IPS DF 4.7 (cell line): ENCODE measurements at regions not wholly inside any gene's neighbourhood (a gene's known extent, or its start where the extent isn't known, plus 50 kb on each side); places are given as distances from the start of the nearest gene placed in this dataset.
"Not testable (repeated sequence)": the region's sequence is repeated elsewhere in the genome, so short reads cannot be mapped to it uniquely, and the experiment has no call there.

Experiments used
- DNase-seq: peaks from one replicate; pipeline ENCODE4 v3.0.0-alpha.2; 2013; ENCODE audit warnings: low spot score; ENCODE audit errors: extremely low read depth

DNA sequence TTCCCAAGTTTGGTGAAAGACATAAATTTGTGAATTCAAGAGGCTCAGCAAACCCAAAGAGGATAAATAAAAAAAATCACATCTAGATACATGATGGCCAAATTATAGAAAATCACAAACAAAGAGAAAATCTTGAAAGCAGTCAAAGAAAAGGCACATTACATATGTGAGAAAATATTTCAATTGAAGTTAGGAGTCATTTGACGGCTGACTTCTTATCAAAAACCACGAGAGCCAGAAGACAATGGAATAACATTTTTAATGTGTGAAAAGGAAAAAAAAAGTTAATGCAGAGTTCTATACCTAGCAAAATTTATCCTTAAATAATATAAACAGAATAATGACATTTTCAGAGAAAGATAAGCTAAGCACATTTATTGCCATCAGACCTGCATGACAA lies 307.0 kb downstream of the C12orf75 start:
- DNase-seq = no peak

DNA sequence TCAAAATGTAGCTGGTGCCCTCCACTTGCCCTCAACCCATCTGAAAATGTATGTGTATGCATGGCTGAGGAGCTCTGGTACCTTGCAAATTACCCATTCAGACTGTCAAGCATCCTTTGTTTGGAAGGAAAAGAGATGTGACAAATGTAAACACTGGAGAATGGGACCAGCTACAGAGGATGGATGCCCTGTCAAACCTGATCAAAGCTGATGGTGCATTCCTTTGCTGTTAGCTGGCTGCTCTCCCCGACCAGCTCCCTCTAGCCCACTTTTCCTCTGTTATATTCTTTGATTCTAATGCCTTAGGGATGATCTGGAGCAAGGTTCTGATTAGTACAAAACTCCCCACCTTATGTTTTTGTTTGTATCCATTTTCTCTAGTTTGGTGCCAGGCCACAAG lies 310.3 kb downstream of the C12orf75 start:
- DNase-seq = no peak

DNA sequence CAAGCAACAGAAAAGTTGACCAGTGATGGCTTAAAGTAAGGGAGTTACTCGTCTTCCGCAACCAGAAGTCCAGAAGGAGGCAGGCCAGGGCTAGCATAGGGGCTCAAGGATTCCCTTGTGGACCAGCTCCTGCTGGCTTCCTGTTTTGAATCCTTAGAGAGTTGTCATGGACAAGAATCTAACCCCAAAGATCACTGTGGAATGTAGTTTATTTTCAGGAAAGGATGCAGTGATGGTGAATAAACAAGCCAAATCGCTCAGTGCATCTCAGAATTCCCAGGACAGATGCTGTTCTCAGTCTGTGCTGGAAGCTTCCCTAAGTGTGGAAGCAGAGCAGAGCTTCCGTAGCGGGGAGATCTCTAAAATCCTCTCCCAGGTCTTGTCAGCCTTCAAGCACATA lies 311.3 kb downstream of the C12orf75 start:
- no peak for DNase-seq

DNA sequence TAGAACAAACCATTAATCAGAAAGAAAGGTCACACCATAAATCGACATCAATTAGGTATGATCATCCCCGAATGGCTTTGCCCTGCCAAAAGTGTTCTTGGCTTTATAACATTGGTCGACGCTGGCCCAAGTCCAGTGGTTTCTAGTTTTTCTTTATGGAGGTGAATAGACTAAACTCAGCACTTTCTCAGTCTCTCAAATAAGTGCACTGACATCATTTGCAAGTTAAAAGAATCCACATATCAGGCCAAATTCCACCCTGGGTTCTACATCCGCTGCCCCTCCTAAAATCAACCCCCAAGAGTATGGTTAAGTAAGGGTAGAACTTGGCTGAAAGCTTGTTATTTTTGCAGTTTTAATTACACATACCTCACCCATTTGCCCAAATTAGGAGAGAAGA lies 314.3 kb downstream of the C12orf75 start:
- DNase-seq = no peak

DNA sequence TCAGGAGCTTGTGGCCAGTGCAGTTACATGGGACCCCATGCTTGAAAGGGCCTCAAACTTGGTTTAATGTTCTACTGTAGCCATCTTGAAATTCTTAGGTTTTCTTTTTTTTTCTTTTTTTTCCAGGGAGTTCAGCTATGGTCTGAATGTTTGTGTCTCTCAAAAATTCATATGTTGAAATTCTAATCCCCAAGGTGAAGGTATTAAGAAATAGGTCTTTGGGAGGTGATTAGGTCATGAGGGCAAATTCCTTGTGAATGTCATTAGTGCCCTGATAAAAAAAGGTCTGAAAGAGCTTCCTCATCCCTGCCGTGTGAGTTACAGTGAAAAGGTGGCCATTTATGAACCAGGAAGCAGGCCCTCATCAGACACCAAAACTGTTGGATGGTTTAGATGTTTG lies 324.1 kb downstream of the C12orf75 start:
- no peak for DNase-seq

DNA sequence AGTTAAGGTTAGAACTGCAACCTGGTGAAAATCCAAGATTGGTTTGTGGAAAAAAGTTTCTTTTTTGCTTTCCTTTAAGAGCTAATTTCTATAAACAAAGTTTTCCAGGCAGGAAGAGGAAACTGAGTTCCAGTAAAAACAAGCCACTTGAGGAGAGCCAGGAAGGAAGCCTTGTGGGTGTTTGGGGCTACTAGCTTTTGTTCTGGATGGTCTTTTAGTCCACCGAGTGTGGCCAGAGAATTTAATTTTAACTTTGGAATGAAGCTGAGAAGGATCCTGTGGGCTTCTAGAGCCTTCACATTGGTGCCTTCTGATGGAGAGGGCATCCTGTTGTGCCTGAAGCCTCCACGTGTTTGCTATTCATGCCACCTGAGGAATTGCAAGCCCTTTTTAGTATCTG lies 327.9 kb downstream of the C12orf75 start:
- no peak for DNase-seq

DNA sequence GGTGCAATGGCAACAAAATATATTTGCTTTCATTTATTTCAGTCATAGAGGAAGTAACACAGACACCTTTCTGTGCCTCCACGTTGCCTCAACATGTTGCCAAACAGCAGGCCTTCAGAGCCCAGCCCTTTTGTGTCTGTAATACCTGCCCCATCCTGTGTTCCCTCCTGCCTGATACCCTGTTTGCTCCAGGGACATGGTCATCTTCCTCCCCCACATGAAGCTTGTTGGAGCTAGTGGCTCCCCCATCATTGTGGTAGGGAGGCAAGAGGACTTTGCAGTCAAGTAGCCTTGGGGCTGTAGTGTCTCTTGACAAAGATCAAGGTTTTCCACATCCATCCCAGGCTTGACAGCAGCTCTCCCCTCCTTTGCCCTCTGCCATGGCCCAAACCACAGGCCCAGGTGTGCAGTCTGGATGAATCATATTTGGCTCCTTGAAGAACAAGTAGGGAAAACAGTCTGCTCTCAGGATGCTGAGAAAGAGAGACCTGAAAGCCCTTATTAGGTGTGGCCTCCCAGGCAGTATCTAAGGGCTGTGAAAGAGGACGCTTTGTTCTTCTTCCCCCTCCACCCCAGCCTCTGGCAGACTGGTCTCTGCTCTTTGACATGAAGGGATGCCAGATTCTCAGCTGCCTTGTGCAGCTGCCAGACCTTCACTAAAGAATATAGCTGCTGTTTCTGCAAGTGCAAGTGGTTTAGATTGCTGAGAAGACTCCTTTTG lies 329.0 kb downstream of the C12orf75 start:
- DNase-seq = no peak

DNA sequence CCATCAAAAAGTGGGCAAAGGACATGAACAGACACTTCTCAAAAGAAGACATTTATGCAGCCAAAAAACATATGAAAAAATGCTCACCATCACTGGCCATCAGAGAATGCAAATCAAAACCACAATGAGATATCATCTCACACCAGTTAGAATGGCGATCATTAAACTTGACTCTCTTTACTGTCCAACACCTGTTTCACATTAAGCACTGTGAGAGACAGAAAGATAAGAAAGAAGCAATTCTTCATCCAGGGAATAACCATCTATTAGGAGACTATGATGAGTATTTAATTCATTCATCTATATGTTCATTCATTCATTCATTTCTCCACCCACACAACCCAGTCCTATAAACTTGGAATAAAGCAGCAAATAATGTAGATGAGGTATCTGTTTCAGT lies 334.3 kb downstream of the C12orf75 start:
- not testable (repeated sequence) for DNase-seq

DNA sequence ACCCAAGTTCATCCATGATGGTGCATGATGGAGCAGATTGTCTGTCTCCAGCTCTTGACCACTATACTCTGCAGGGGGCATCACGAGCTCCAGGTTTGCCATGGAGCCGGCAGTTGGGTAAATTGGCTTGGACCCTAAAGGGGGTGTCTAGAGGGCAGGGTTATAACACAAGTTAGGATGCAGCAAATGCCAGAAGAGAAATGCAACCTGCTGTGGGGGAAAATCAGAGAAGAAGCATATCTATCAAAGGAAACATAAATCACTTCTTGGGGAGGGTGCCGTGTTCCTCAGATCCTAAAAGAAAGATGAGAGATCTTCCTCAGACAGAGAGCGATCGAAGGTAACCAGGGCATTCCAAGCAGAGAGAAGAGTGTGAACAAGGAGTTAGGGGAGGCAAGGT lies 334.9 kb downstream of the C12orf75 start:
- no peak for DNase-seq

DNA sequence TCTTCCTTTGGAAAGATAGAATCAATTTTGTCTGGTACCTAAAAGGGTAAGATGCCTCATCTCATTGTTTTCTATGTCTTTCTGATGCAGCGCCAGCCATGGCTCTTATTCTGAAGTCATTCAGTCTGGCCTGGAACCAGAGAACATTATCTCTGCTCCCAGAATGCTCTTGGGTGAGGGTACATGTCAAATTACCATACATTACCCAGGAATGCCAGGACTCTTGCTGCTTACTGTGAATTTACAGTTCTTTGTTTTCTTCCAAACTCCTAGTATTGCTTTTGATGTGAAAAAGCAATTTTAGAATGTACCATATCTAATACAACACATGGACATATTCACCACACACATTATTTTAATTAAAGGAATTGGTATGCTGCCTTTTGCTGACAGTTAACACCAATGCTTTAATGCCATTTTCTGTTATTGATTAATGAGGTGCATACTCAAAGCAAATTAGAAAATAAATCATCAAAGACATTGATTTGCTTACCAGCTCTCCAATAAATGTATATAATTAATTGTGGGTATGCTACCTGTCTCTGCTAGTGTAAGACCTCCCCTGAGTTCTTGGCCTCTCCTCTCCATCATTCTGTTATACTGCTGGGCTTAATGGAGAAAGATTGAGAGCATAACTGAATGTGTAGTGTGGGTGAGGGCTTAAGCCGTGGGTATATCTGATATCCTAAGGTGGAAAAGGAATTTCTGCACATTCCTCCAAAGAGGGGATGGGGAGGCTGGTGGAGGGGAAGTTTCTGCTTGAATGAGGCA lies 337.7 kb downstream of the C12orf75 start:
- DNase-seq = no peak

DNA sequence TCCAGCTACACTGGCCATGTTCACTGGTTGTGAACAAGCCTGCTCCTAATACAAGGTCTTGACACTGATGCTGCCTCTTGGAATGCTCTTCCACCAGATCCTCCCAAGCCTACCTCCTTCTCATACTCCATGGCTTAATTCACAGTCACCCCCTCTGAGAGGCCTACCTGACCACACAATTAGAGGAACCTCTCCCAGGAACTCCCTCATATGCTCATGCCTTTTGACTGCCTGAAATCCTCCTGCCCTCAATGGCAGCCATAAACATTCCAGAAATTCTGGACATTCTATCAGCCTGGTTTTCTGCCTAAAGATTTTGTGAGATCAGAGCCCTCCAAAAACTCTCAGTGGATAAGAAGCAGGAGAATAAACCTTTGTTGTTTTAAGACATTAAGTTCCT lies 340.2 kb downstream of the C12orf75 start:
- no peak for DNase-seq

DNA sequence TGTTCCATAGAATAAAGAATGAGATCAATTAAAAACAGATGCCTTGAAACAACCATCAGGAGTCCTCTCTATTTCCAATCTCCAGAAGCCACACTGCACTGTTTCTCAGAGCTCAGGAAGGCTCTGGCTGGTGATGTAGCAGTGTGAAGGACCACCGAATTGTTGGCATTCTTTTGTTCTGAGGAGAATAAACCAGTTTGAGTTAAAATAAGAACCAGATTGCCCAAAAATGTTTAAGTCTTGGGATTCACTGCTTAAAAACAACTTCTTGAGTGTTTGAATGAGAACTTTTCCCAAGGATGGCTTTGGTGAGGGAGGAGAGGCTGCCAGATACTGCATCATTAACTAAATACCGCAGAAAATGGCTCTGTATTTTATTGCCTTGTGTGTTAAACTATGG lies 341.2 kb downstream of the C12orf75 start:
- no peak for DNase-seq

DNA sequence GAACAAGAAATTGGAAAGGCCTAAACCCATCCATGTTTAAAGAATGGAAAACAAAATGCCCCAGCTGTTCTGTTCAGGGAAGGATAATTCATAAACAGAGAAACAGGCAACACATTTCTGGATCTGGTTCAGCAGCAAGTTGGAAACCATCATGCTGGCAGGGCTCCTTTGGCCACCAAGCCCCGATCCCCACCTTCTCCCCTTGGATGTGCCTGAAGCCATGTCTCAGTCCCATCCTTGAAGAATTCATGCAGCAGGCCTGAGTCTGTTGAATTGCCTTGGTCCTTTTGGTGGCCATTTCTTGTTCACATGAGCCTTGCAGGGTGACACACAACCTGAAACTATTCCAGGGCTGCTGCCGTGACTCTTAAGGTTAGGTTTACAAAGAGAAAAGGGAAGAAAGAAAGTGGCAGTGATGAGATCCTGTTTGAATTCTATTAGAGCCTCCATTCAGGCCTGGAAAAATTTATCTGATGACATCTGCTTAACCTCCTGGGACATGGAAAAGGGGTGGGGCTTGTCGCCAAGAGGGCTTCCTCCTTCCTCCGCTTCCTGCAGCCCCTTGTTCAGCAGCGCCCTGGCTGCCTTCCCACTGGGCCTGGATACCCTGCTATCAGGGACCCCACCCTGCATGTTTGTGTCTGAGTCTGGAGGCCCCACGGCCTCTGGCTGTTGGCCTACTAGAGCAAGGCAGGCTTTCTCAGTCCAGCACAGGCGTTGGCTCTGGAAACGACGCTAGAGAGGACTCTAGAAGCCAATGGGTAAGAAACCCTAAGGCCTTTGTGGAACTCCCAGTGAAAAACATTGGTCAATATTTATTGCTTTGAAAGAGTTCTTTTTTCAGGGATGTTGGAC lies 341.9 kb downstream of the C12orf75 start:
- DNase-seq = no peak

DNA sequence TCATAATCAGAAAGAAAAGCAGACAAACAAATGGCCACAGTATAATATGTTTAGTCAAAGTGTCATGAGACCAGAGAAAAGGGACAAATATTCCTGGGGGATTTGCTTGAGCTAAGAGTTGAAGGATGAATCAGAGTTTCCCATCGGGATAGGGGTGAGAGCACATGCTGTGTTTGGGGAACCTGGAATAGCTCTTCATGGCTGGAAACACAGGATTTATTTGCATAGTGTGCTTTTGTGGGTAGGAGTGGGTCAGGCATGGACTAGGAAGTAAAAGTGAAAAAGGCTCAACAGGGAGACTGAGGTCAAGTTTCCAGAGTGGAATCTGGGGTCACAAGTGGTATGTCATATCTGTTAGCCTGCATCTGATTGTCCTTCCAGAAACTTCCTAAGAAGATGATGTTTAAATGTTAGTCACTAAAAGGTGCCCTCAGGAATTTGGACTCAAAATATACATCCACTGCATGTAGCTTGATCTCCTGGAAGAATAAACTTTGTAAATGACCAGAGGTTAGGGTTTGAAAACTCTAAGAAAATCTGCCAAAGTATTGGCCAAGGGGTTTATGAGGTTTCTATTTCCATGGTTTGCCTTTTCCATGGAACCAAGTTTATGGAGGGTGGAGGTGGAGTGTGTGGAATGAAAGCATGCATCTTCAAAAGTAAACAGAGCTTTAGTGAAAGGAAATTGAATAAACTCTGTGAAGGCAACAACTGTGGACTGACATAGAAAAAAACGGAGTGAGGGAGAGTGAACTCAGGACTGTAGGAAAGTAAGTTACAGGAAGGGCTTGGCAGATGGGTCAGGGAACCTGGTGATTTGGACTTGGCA lies 344.6 kb downstream of the C12orf75 start:
- DNase-seq = no peak

DNA sequence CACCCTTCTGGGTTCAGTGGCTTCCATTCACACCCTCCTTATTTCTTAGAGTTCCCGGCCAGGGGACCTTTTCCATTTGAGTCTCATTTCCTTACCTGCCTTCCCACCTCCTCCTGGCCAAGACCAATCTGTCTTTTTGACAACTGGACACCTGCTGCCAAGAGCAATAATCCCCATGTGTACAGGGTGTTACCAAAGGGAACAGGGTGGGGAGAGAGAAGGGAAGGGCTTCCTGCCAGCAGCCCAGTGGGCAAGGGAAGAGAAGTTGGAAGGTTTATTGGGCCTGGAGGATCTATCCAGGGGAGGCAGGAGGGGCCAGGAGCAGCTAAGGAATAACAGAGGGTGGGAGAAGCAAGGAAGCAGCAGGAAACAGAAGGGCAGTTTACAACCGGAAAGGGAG lies 346.2 kb downstream of the C12orf75 start:
- DNase-seq = no peak

DNA sequence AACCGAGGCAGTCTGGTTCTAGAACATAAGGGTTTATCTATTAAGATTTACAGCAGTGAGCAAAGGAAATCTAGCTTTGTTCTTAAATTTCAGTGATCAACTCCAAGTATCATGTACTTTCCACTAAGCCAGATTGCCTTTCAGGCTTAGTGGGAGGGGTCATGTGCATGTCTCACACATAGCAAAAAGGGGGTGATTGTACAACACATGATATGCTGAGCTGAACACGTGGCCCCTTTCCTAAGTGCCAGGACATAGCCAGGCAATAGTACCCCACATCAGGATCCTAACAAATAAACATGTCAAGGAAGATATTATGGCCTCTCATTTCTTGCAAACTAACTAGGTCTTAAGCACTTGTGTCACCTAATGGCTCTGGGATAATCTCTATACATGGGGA lies 347.2 kb downstream of the C12orf75 start:
- DNase-seq = no peak

DNA sequence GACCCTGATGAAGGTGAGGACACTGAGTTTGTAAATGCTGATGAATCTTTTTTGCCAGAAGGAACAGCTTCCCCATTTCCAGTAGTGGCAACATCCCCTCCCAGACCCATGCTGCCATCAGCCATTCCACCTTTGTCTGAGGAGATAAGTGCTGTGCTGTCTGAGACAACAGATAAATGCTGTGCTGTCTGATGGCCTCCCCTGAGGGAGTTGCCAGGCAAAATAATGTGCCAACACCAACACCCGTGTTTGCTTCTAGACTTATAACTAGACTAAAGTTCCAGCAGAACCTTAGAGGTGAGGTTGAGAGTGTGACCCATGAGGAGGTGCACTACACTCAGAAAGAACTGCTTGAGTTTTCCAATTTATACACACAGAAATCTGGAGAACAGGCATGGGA lies 349.5 kb downstream of the C12orf75 start:
- no peak for DNase-seq

DNA sequence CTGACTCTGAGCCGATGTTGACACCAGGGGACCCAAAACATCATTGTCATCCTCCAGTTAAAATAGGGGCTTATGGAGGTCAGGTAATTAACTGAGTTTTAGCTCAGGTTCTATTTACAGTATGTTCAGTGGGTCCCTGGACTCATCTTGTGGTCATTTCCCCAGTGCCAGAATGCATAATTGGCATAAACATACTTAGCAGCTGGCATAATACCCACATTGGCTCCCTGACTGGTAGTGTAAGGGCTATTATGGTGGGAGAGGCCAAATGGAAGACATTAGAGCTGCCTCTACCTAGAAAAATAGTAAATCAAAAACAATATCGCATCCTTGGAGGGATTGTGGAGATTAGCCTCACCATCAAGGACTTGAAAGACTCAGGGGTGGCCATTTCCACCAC lies 350.9 kb downstream of the C12orf75 start:
- no peak for DNase-seq

DNA sequence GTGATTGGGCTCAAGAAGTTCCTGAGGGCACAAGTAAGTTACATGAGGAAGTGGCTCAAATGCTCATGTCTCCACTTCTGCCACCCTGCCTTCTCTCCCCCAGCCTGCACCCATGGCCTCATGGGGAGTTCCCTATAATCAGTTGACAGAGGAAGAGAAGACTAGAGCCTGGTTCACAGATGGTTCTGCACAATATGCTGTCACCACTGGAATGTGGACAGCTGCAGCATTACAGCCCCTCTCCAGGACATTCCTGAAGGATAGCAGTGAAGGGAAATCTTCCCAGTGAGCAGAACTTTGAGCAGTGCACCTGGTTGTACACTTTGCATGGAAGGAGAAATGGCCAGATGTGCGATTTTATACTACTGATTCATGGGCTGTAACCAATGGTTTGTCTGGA lies 352.3 kb downstream of the C12orf75 start:
- DNase-seq = not testable (repeated sequence)

DNA sequence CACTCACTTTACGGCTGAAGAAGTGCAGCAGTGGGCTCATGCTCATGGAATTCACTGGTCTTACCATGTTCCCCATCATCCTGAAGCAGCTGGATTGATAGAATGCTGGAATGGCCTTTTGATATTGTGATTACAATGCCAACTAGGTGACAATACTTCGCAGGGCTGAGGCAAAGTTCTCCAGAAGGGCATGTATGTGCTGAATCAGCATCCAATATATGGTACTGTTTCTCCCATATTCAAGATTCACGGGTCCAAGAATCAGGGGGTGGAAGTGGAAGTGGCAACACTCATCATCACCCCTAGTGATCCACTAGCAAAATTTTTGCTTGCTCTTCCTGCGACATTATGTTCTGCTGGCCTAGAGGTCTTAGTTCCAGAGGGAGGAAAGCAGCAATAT lies 353.3 kb downstream of the C12orf75 start:
- not testable (repeated sequence) for DNase-seq

DNA sequence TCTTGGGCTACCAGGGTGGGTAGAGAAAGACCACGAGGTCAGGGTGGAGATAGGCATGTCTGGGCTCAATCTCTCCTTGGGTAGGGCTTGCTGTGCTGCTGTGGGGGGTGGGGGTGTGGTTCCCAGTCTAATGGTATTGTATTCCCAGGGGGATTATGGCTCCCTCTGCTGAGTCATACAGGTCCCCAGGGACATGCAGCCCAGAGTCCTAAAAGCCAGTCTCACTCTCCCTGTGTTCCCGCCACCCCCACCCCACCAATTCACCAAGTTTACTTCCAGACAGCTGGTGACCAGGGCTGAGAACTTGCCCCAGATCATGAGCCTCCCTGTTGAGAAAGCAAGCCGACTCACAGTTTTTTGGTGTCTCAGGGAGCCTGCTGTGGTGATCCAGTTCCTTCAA lies 367.6 kb downstream of the C12orf75 start:
- DNase-seq = no peak
